OCI-LY3 (cell line): ENCODE measurements at regions not wholly inside any gene's neighbourhood (a gene's known extent, or its start where the extent isn't known, plus 50 kb on each side); places are given as distances from the start of the nearest gene placed in this dataset.

Experiments
- EZH2phosphoT487 ChIP-seq: fragments of 200-600 bp; shearing (Covaris generic); IDR thresholded peaks from 2 replicates; pipeline ENCODE4 v1.6.1; 2018; ENCODE audit warnings: antibody characterized with exemption, mixed run types, low read depth
- TF ChIP-seq, protein P1 (sequence below): fragments of 200-600, 300-600 bp; sonication (generic); IDR thresholded peaks from 2 replicates; pipeline ENCODE4 v1.5.1; 2014; ENCODE audit warnings: antibody characterized with exemption, low read length, low read depth

DNA sequence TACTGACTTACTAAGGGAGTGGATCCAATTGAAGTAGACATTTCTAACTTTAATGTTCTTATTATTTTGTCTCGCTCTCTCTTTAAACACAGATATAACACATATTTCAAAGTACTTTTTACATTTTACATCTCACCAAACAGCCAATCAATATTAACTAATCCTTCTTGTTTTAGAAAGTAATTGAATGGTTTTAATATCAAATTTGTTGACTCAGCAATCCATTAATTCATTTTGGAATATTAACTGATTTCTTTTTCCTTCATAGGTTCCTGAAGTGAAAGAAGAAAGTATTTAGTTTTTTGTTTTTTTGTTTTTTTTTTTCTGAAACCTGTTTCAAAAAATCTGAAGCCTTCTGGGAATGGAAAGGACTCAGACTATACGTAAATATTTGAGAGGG, 62.3 kb upstream of the DPYD start:
- TF ChIP-seq, protein P1, sequence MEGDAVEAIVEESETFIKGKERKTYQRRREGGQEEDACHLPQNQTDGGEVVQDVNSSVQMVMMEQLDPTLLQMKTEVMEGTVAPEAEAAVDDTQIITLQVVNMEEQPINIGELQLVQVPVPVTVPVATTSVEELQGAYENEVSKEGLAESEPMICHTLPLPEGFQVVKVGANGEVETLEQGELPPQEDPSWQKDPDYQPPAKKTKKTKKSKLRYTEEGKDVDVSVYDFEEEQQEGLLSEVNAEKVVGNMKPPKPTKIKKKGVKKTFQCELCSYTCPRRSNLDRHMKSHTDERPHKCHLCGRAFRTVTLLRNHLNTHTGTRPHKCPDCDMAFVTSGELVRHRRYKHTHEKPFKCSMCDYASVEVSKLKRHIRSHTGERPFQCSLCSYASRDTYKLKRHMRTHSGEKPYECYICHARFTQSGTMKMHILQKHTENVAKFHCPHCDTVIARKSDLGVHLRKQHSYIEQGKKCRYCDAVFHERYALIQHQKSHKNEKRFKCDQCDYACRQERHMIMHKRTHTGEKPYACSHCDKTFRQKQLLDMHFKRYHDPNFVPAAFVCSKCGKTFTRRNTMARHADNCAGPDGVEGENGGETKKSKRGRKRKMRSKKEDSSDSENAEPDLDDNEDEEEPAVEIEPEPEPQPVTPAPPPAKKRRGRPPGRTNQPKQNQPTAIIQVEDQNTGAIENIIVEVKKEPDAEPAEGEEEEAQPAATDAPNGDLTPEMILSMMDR, result no peak
- no peak for TF ChIP-seq EZH2phosphoT487
